ENCODE measurements at regions not wholly inside any gene's neighbourhood (a gene's known extent, or its start where the extent isn't known, plus 50 kb on each side); places are given as distances from the start of the nearest gene placed in this dataset.

- WGBS, 5 donors: 57 to 75% (median 65%) methylated on average over 2 of the region's 2 CpGs
- no peaks in the 10 kb centered on the region for H3K9me3 ChIP-seq
- no peaks in the 10 kb centered on the region for H3K27me3 ChIP-seq (replicated peaks in 1 of 7)
- no peak overlapping the region for H3K4me3 ChIP-seq
- no peaks in the 10 kb centered on the region for H3K4me1 ChIP-seq
- H3K36me3 ChIP-seq: no peaks in the 10 kb centered on the region
- no peak for DNase-seq
- intact Hi-C loops (cut with DNase I; ENCODE audit: low total_unique reads): no loop called here
- H3K27ac ChIP-seq: no peak overlapping the region
- TF ChIP-seq, protein P1, sequence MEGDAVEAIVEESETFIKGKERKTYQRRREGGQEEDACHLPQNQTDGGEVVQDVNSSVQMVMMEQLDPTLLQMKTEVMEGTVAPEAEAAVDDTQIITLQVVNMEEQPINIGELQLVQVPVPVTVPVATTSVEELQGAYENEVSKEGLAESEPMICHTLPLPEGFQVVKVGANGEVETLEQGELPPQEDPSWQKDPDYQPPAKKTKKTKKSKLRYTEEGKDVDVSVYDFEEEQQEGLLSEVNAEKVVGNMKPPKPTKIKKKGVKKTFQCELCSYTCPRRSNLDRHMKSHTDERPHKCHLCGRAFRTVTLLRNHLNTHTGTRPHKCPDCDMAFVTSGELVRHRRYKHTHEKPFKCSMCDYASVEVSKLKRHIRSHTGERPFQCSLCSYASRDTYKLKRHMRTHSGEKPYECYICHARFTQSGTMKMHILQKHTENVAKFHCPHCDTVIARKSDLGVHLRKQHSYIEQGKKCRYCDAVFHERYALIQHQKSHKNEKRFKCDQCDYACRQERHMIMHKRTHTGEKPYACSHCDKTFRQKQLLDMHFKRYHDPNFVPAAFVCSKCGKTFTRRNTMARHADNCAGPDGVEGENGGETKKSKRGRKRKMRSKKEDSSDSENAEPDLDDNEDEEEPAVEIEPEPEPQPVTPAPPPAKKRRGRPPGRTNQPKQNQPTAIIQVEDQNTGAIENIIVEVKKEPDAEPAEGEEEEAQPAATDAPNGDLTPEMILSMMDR (IDR thresholded peaks at IDR 0.05 in 8 of 11, conservative IDR thresholded peaks at IDR 0.05 in 3 of 11): no peak
- TF ChIP-seq POLR2A (IDR thresholded peaks at IDR 0.05) (no peak), POLR2AphosphoS5 (IDR thresholded peaks at IDR 0.05) (no peak)
Measured at GRCh38 chr18:53918091-53918490, 306.4 kb downstream of the MBD2 start.

GRCh38 chr18:53911200-53911599 is 313.3 kb downstream of the MBD2 start:
- TF ChIP-seq POLR2A (IDR thresholded peaks at IDR 0.05) (no peak), POLR2AphosphoS5 (IDR thresholded peaks at IDR 0.05) (no peak)
- TF ChIP-seq, protein P1 (IDR thresholded peaks at IDR 0.05 in 8 of 11, conservative IDR thresholded peaks at IDR 0.05 in 3 of 11): no peak
- intact Hi-C loops (cut with DNase I; ENCODE audit: low total_unique reads): no loop called here
- Histone ChIP-seq H3K27ac (no peak overlapping the region), H3K4me3 (no peak overlapping the region), H3K27me3 (replicated peaks in 1 of 7) (no peaks in the 10 kb centered on the region), H3K9me3 (no peaks in the 10 kb centered on the region), H3K36me3 (no peaks in the 10 kb centered on the region), H3K4me1 (no peaks in the 10 kb centered on the region)
- no peak for DNase-seq
- WGBS, 5 donors: 49 to 64% (median 59%) methylated on average over 2 of the region's 2 CpGs

DNA sequence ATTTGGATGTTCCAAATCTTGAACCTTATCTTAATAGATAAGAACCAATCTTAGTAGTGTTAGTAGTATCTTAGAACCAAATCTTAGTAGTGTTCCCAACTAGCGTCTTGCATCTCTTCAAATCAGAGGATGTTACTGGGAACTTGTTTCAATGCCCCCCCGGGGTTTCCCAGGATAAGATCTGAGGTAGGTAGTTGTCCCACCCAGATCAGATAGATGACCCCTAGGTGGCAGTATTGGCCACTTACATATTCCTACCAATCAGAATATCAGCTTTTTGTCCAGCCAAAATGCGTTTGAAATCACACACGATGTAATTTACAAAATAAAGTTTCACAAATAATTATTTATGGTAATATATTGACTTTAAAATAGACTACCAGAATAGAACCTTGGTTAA is 314.8 kb downstream of the MBD2 start:
- no peak for DNase-seq
- H3K9me3 ChIP-seq: no peaks in the 10 kb centered on the region
- intact Hi-C loops (cut with DNase I; ENCODE audit: low total_unique reads): no loop called here
- H3K27ac ChIP-seq: no peak overlapping the region
- H3K27me3 ChIP-seq (replicated peaks in 1 of 7): no peaks in the 10 kb centered on the region
- H3K4me3 ChIP-seq: no peak overlapping the region
- no peaks in the 10 kb centered on the region for H3K4me1 ChIP-seq
- no peaks in the 10 kb centered on the region for H3K36me3 ChIP-seq
- TF ChIP-seq POLR2A (IDR thresholded peaks at IDR 0.05): no peak
- TF ChIP-seq POLR2AphosphoS5 (IDR thresholded peaks at IDR 0.05): no peak
- TF ChIP-seq, protein P1 (IDR thresholded peaks at IDR 0.05 in 8 of 11, conservative IDR thresholded peaks at IDR 0.05 in 3 of 11): peak in 4 of 11 experiments; percentile 19 to 50 (median 34)
- 58 to 65% (median 60%) methylated on average over 4 of the region's 4 CpGs for WGBS, 5 donors

- H3K4me1 ChIP-seq: no peaks in the 10 kb centered on the region
- H3K27me3 ChIP-seq (replicated peaks in 1 of 7): no peaks in the 10 kb centered on the region
- H3K9me3 ChIP-seq: no peaks in the 10 kb centered on the region
- TF ChIP-seq, protein P1 (IDR thresholded peaks at IDR 0.05 in 8 of 11, conservative IDR thresholded peaks at IDR 0.05 in 3 of 11): no peak
- no peak for TF ChIP-seq POLR2A (IDR thresholded peaks at IDR 0.05)
- no peak for TF ChIP-seq POLR2AphosphoS5 (IDR thresholded peaks at IDR 0.05)
- H3K27ac ChIP-seq: no peak overlapping the region
- H3K36me3 ChIP-seq: no peaks in the 10 kb centered on the region
- H3K4me3 ChIP-seq: no peak overlapping the region
- intact Hi-C loops (cut with DNase I; ENCODE audit: low total_unique reads): no loop called here
- no peak for DNase-seq
Measured at GRCh38 chr18:53907921-53908320, 316.5 kb downstream of the MBD2 start.

All from spleen (tissue), 11 donors.